K562 (cell line): ENCODE measurements at regions not wholly inside any gene's neighbourhood (a gene's known extent, or its start where the extent isn't known, plus 50 kb on each side); places are given as distances from the start of the nearest gene placed in this dataset.

ENCODE experiments used
- ARHGAP35 ChIP-seq: fragments of 450-650 bp; IDR thresholded peaks from 2 replicates; pipeline ENCODE4 v1.6.1; 2018; ENCODE audit not compliant: partially characterized antibody
- ARID1B ChIP-seq: fragments of 450-650 bp; IDR thresholded peaks from 2 replicates; pipeline ENCODE4 v1.6.1; 2016; ENCODE audit warnings: antibody characterized with exemption, mild to moderate bottlenecking, inconsistent platforms
- BHLHE40 ChIP-seq: IDR thresholded peaks from 2 replicates; pipeline ENCODE4 v1.6.1; 2011; ENCODE audit warnings: low read length, improper control_type of control experiment
- CBFA2T2 ChIP-seq: fragments of 450-650 bp; conservative IDR thresholded peaks from 2 replicates; pipeline ENCODE4 v1.6.1; 2017; ENCODE audit warnings: mild to moderate bottlenecking
- DPF2 ChIP-seq: fragments of 450-650 bp; IDR thresholded peaks from 2 replicates; pipeline ENCODE4 v1.6.1; 2016
- FOXM1 ChIP-seq, 2 experiments: fragments of 450-650 bp in 1 of 2; sonication (generic) in 1 of 2; formaldehyde crosslinking in 1 of 2; IDR thresholded peaks; 2 replicates each; pipeline versions ENCODE4 v1.6.1 to v1.9.0; 2017 to 2022; ENCODE audit warnings: low read depth in 2 of 2, mild to moderate bottlenecking in 2 of 2, missing genetic modification reagents in 1 of 2, moderate library complexity in 1 of 2
- GATA2 ChIP-seq: sonication (generic); formaldehyde crosslinking; IDR thresholded peaks from 2 replicates; pipeline ENCODE4 v1.4.0; 2020; ENCODE audit warnings: mild to moderate bottlenecking, missing genetic modification reagents
- HCFC1 ChIP-seq: IDR thresholded peaks from 2 replicates; pipeline ENCODE4 v1.6.1; 2012; ENCODE audit warnings: low read depth, low read length, improper control_type of control experiment
- HDAC2 ChIP-seq: fragments of 450-650 bp; IDR thresholded peaks from 2 replicates; pipeline ENCODE4 v1.6.1; 2016; ENCODE audit warnings: mild to moderate bottlenecking
- HES1 ChIP-seq: fragments of 450-650 bp; IDR thresholded peaks from 2 replicates; pipeline ENCODE4 v1.6.1; 2016; ENCODE audit warnings: low read depth, mild to moderate bottlenecking, moderate library complexity
- KHSRP ChIP-seq: fragments of 450-650 bp; IDR thresholded peaks from 2 replicates; pipeline ENCODE4 v1.6.1; 2017
- NCOA6 ChIP-seq: fragments of 450-650 bp; IDR thresholded peaks from 2 replicates; pipeline ENCODE4 v1.6.1; 2017; ENCODE audit warnings: mild to moderate bottlenecking
- PML ChIP-seq: IDR thresholded peaks from 2 replicates; pipeline ENCODE4 v1.6.1; 2012; ENCODE audit warnings: low read length, inconsistent platforms
- RBBP5 ChIP-seq: fragments of 200-600 bp; sonication (generic); IDR thresholded peaks from 2 replicates; pipeline ENCODE4 v1.6.1; 2012; ENCODE audit warnings: borderline replicate concordance, mild to moderate bottlenecking, low read length, control low read depth, inconsistent platforms; ENCODE audit not compliant: insufficient read depth, poor library complexity, severe bottlenecking
- SMARCA4 ChIP-seq: fragments of 450-650 bp; IDR thresholded peaks from 2 replicates; pipeline ENCODE4 v1.6.1; 2016
- SMARCB1 ChIP-seq: IDR thresholded peaks from 2 replicates; pipeline ENCODE4 v1.6.1; 2011; ENCODE audit warnings: improper control_type of control experiment, low read depth; ENCODE audit not compliant: insufficient read length
- TAL1 ChIP-seq: fragments of 450-650 bp; IDR thresholded peaks from 2 replicates; pipeline ENCODE4 v1.6.1; 2016; ENCODE audit warnings: mild to moderate bottlenecking
- TRIM24 ChIP-seq, 2 experiments: fragments of 450-650 bp; IDR thresholded peaks; 2 replicates each; pipeline ENCODE4 v1.6.1; 2016
- ZNF3 ChIP-seq: fragments of 250-450 bp; sonication (Bioruptor Pico); IDR thresholded peaks from 2 replicates; pipeline ENCODE4 v1.5.0; 2021; ENCODE audit warnings: mild to moderate bottlenecking, moderate library complexity
- ZNF589 ChIP-seq: fragments of 200-800 bp; sonication (Bioruptor generic); IDR thresholded peaks from 2 replicates; pipeline ENCODE4 v1.6.1; 2016; ENCODE audit warnings: low read depth, missing genetic modification characterization, missing compliant biosample characterization
- TF ChIP-seq, protein P1 (sequence below): sonication (generic); formaldehyde crosslinking; IDR thresholded peaks from 2 replicates; pipeline ENCODE4 v1.8.0; 2022; ENCODE audit warnings: missing genetic modification reagents, mild to moderate bottlenecking, moderate library complexity, borderline replicate concordance
- TF ChIP-seq, protein P2 (sequence below): fragments of 200-800 bp; sonication (Bioruptor generic); IDR thresholded peaks from 2 replicates; pipeline ENCODE4 v1.6.1; 2016; ENCODE audit warnings: missing genetic modification characterization, missing compliant biosample characterization
- TF ChIP-seq, protein P3 (sequence below): fragments of 450-650 bp; formaldehyde crosslinking; IDR thresholded peaks from 2 replicates; pipeline ENCODE4 v1.4.0; 2022; ENCODE audit warnings: missing genetic modification characterization

DNA sequence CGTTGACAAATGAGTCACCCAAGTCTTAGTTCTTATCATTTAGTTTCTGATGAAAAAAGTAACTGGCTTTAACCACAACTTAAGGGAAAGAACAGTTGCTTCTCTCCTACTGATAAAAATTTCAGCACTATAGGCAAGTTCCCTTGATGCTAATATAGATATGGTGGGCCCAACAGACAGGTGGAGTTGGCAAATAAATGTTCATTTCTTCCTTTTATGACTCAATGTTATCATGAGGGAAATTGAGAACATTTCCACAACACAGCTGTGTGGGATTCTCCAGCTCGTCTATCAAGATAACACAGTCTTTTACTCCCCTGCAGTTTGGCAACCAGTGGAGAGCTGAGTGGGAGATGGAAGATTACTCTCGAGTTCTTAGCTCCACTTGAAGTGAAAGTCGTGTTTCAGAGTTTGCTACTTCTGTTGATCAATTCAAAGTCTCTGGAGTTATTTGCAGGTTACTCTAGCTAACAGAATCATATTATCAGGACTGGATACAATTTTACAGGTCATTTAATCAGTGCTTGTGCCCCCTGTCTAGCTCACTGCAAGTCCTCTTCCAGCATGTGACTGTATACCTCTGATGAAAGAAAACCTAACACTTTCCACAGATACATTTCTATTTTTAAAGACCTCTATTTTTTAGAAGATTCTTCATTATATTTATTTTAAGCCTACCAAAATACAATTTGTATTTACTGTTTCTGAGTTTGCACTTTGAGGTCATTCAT lies 270.6 kb upstream of the GK2 start (continued):
- TF ChIP-seq ARID1B: peak; percentile 94
- peak; percentile 72 for TF ChIP-seq TAL1
- TF ChIP-seq DPF2: peak; percentile 93
- no peak for TF ChIP-seq NCOA6
- TF ChIP-seq HCFC1: no peak
- TF ChIP-seq FOXM1 (IDR thresholded peaks at IDR 0.05; ENCODE audit: low read depth): peak; percentile 65; the same call in 1 of the 2 replicates
- TF ChIP-seq FOXM1 (CRISPR knock-in tag; IDR thresholded peaks at IDR 0.05; ENCODE audit: low read depth): no peak
- TF ChIP-seq, protein P1, sequence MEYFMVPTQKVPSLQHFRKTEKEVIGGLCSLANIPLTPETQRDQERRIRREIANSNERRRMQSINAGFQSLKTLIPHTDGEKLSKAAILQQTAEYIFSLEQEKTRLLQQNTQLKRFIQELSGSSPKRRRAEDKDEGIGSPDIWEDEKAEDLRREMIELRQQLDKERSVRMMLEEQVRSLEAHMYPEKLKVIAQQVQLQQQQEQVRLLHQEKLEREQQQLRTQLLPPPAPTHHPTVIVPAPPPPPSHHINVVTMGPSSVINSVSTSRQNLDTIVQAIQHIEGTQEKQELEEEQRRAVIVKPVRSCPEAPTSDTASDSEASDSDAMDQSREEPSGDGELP (CRISPR knock-in tag): peak; percentile 51; the same call in 1 of the 2 replicates
- peak; percentile 86 for TF ChIP-seq CBFA2T2
- no peak for TF ChIP-seq ZNF3 (CRISPR knock-in tag)
- TF ChIP-seq, protein P2, sequence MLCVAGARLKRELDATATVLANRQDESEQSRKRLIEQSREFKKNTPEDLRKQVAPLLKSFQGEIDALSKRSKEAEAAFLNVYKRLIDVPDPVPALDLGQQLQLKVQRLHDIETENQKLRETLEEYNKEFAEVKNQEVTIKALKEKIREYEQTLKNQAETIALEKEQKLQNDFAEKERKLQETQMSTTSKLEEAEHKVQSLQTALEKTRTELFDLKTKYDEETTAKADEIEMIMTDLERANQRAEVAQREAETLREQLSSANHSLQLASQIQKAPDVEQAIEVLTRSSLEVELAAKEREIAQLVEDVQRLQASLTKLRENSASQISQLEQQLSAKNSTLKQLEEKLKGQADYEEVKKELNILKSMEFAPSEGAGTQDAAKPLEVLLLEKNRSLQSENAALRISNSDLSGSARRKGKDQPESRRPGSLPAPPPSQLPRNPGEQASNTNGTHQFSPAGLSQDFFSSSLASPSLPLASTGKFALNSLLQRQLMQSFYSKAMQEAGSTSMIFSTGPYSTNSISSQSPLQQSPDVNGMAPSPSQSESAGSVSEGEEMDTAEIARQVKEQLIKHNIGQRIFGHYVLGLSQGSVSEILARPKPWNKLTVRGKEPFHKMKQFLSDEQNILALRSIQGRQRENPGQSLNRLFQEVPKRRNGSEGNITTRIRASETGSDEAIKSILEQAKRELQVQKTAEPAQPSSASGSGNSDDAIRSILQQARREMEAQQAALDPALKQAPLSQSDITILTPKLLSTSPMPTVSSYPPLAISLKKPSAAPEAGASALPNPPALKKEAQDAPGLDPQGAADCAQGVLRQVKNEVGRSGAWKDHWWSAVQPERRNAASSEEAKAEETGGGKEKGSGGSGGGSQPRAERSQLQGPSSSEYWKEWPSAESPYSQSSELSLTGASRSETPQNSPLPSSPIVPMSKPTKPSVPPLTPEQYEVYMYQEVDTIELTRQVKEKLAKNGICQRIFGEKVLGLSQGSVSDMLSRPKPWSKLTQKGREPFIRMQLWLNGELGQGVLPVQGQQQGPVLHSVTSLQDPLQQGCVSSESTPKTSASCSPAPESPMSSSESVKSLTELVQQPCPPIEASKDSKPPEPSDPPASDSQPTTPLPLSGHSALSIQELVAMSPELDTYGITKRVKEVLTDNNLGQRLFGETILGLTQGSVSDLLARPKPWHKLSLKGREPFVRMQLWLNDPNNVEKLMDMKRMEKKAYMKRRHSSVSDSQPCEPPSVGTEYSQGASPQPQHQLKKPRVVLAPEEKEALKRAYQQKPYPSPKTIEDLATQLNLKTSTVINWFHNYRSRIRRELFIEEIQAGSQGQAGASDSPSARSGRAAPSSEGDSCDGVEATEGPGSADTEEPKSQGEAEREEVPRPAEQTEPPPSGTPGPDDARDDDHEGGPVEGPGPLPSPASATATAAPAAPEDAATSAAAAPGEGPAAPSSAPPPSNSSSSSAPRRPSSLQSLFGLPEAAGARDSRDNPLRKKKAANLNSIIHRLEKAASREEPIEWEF: no peak; the same call in 1 of the 2 replicates
- peak; percentile 14; the same call in 1 of the 2 replicates for TF ChIP-seq ZNF589
- peak; percentile 41; the same call in 1 of the 2 replicates for TF ChIP-seq KHSRP
- 0 out of 2 replicates have a peak, but pooled peaks have one; percentile 59 for TF ChIP-seq HDAC2
- peak; percentile 6 for TF ChIP-seq RBBP5
- peak; percentile 84 for TF ChIP-seq PML
- peak; percentile 78 to 85 for TF ChIP-seq TRIM24 (IDR thresholded peaks at IDR 0.05)
- no peak for TF ChIP-seq ARHGAP35
- TF ChIP-seq, protein P3, sequence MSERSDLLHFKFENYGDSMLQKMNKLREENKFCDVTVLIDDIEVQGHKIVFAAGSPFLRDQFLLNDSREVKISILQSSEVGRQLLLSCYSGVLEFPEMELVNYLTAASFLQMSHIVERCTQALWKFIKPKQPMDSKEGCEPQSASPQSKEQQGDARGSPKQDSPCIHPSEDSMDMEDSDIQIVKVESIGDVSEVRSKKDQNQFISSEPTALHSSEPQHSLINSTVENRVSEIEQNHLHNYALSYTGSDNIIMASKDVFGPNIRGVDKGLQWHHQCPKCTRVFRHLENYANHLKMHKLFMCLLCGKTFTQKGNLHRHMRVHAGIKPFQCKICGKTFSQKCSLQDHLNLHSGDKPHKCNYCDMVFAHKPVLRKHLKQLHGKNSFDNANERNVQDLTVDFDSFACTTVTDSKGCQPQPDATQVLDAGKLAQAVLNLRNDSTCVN (CRISPR knock-in tag): no peak
- TF ChIP-seq BHLHE40: 0 out of 2 replicates have a peak, but pooled peaks have one; percentile 21
- TF ChIP-seq SMARCA4: peak; percentile 94
- TF ChIP-seq SMARCB1: peak; percentile 92
- TF ChIP-seq GATA2 (CRISPR knock-in tag): peak; percentile 87
- TF ChIP-seq HES1: 0 out of 2 replicates have a peak, but pooled peaks have one; percentile 35
